ENCODE measurements at regions not wholly inside any gene's neighbourhood (a gene's known extent, or its start where the extent isn't known, plus 50 kb on each side); places are given as distances from the start of the nearest gene placed in this dataset.

DNA sequence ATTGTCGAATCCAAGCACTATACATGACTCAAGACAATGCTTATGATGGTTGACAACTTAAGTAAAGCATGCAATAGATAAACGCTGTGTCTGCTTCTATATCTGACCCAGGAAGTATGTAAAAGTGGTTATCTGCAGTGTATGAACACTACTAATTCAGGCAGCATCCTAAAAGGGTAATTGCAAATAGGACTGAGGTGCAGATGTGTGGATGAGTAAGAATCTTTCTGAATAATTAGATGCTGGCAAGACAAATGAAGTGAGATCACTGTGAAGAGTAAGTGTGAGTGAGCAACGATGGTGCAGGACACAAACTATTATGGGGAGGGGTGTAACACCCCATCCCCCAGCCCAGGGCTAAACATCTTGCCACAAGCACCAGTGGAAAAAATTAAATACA lies 195.7 kb upstream of the CHRNA7 start (continued):
- TF ChIP-seq, protein P1, sequence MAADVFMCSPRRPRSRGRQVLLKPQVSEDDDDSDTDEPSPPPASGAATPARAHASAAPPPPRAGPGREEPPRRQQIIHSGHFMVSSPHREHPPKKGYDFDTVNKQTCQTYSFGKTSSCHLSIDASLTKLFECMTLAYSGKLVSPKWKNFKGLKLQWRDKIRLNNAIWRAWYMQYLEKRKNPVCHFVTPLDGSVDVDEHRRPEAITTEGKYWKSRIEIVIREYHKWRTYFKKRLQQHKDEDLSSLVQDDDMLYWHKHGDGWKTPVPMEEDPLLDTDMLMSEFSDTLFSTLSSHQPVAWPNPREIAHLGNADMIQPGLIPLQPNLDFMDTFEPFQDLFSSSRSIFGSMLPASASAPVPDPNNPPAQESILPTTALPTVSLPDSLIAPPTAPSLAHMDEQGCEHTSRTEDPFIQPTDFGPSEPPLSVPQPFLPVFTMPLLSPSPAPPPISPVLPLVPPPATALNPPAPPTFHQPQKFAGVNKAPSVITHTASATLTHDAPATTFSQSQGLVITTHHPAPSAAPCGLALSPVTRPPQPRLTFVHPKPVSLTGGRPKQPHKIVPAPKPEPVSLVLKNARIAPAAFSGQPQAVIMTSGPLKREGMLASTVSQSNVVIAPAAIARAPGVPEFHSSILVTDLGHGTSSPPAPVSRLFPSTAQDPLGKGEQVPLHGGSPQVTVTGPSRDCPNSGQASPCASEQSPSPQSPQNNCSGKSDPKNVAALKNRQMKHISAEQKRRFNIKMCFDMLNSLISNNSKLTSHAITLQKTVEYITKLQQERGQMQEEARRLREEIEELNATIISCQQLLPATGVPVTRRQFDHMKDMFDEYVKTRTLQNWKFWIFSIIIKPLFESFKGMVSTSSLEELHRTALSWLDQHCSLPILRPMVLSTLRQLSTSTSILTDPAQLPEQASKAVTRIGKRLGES (CRISPR knock-in tag; IDR thresholded peaks at IDR 0.05; ENCODE audit: borderline replicate concordance) = no peak
- TF ChIP-seq MAF1 (CRISPR knock-in tag; IDR thresholded peaks at IDR 0.05; ENCODE audit: borderline replicate concordance) (no peak), ZNF879 (CRISPR knock-in tag; IDR thresholded peaks at IDR 0.05) (no peak)

DNA sequence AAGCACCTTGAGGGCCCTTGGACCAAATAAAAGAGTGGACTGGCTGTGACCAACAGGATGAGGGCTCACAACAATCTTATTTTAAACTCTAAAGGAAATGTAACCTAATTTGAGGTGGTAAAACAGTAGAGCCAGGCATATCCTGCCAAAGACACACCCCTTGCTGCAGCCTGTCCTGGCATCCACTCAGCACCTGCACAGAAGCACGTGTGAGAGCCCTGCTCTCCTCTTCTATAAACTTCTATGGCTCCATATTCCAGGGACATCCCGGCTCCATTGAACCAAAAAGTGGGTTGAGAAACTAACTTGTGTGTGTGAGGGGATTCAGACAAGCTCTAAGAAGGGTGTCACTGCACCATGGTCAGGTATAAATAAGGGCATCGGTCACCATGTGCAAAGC lies 190.9 kb upstream of the CHRNA7 start:
- no peaks in the 10 kb centered on the region for H3K36me3 ChIP-seq (replicated peaks in 1 of 2; ENCODE audit: control insufficient read depth in 1 of 2, insufficient read depth in 2 of 2, low read length in 2 of 2)
- H3K4me3 ChIP-seq (replicated peaks in 1 of 3; ENCODE audit: insufficient read depth in 1 of 3, low read depth in 2 of 3, low read length in 3 of 3) = no peak overlapping the region
- DNase-seq (ENCODE audit: low spot score) = no peak
- no peaks in the 10 kb centered on the region for H3K27me3 ChIP-seq (ENCODE audit: control insufficient read depth in 1 of 2, insufficient read depth in 2 of 2, low read length in 2 of 2)
- CTCF ChIA-PET (ENCODE audit: low intra/inter-chr PET ratio, low total read pairs) = no interaction called here
- FAIRE-seq = no peak
- H3K9ac ChIP-seq (ENCODE audit: insufficient read depth, low read depth, low read length) = no peak overlapping the region
- H2AFZ ChIP-seq (ENCODE audit: low read length) = no peak overlapping the region
- no TSS peak for BruUV-seq (replicated peaks)
- in situ Hi-C loops (cut with HindIII; ENCODE audit: extremely low pct_ligation_motif_present, low pct_unique_long_range_greater_than_20kb) = no loop called here
- no peak for ATAC-seq
- WGBS (ENCODE audit: low lambda C conversion rate) = 19% methylated on average over 3 of the region's 3 CpGs
- no peak overlapping the region for H3K27ac ChIP-seq (ENCODE audit: extremely low read length, insufficient read depth, low read length)
- POLR2A ChIA-PET = no interaction called here
- H3K9me3 ChIP-seq (ENCODE audit: low read length) = no peaks in the 10 kb centered on the region
- TF ChIP-seq MTA3 (CRISPR knock-in tag; IDR thresholded peaks at IDR 0.05) (no peak), ZNF224 (CRISPR knock-in tag; IDR thresholded peaks at IDR 0.05) (no peak), HNF4G (IDR thresholded peaks at IDR 0.05; ENCODE audit: borderline replicate concordance, low read depth, low read length) (no peak), HNF4G (CRISPR knock-in tag; IDR thresholded peaks at IDR 0.05; ENCODE audit: borderline replicate concordance, low read depth) (no peak)
- H3K79me2 ChIP-seq (ENCODE audit: insufficient read depth, low read length) = no peaks in the 10 kb centered on the region
- intact Hi-C loops (cut with micrococcal nuclease; ENCODE audit: unreplicated experiment) = no loop called here
- H3K4me2 ChIP-seq (ENCODE audit: low read depth, low read length) = no peak overlapping the region
- H4K20me1 ChIP-seq (ENCODE audit: insufficient read depth, low read length) = no peaks in the 10 kb centered on the region
- no peaks in the 10 kb centered on the region for H3K4me1 ChIP-seq (ENCODE audit: insufficient read depth, low read length)

Data from HepG2 (cell line).